T47D (cell line): ENCODE measurements at regions not wholly inside any gene's neighbourhood (a gene's known extent, or its start where the extent isn't known, plus 50 kb on each side); places are given as distances from the start of the nearest gene placed in this dataset.

Experiments used
- DNase-seq, 2 experiments: peaks; one replicate each; pipeline versions ENCODE4 v3.0.0 to v3.0.0-alpha.2; 2011 to 2012; ENCODE audit warnings: low read depth in 1 of 2, low spot score in 1 of 2
- JUND ChIP-seq: IDR thresholded peaks from 2 replicates; pipeline ENCODE4 v1.6.1; 2012; ENCODE audit warnings: low read depth
- in situ Hi-C: cut with HindIII; loops from 2 replicates; pipeline ENCODE4 v1.10.0; 2016; ENCODE audit warnings: low sequenced_read_pairs, low pct_unique_long_range_greater_than_20kb

GRCh38 chr7:109261781-109262180 lies 692.1 kb downstream of the DNAJB9 start:
- no peak for DNase-seq
- TF ChIP-seq JUND: no peak
- in situ Hi-C loops: no loop called here

- in situ Hi-C loops: no loop called here
- TF ChIP-seq JUND: no peak
- DNase-seq: no peak
These were observed 696.9 kb downstream of the DNAJB9 start for GRCh38 chr7:109266610-109267009.

- no peak for DNase-seq
- TF ChIP-seq JUND: no peak
- in situ Hi-C loops: no loop called here
These were observed 706.7 kb downstream of the DNAJB9 start for GRCh38 chr7:109276348-109276747.

GRCh38 chr7:109282726-109283125 lies 713.1 kb downstream of the DNAJB9 start:
- no peak for TF ChIP-seq JUND
- no peak for DNase-seq
- in situ Hi-C loops: no loop called here

GRCh38 chr7:109284943-109285342 lies 715.3 kb downstream of the DNAJB9 start:
- no peak for DNase-seq
- TF ChIP-seq JUND: no peak
- in situ Hi-C loops: no loop called here

GRCh38 chr7:109295158-109295557 lies 725.5 kb downstream of the DNAJB9 start:
- no peak for DNase-seq
- in situ Hi-C loops: no loop called here
- no peak for TF ChIP-seq JUND

- TF ChIP-seq JUND: no peak
- no peak for DNase-seq
- in situ Hi-C loops: no loop called here
These were observed 739.1 kb downstream of the DNAJB9 start for GRCh38 chr7:109308816-109309215.

GRCh38 chr7:109309790-109310189 lies 740.1 kb downstream of the DNAJB9 start:
- TF ChIP-seq JUND: no peak
- in situ Hi-C loops: no loop called here
- no peak for DNase-seq

GRCh38 chr7:109318136-109318535 lies 748.5 kb downstream of the DNAJB9 start:
- in situ Hi-C loops: no loop called here
- no peak for TF ChIP-seq JUND
- no peak for DNase-seq

GRCh38 chr7:109322833-109323232 lies 753.2 kb downstream of the DNAJB9 start:
- in situ Hi-C loops: no loop called here
- no peak for TF ChIP-seq JUND
- DNase-seq: no peak

- no peak for DNase-seq
These were observed 761.7 kb downstream of the DNAJB9 start for GRCh38 chr7:109331423-109331822.

GRCh38 chr7:109335951-109336350 lies 766.3 kb downstream of the DNAJB9 start:
- no peak for TF ChIP-seq JUND
- in situ Hi-C loops: no loop called here
- peak; percentile 2 to 20 for DNase-seq

More at GRCh38 chr7:109331423-109331822, 761.7 kb downstream of the DNAJB9 start:
- TF ChIP-seq JUND: no peak
- in situ Hi-C loops: no loop called here

GRCh38 chr7:109336531-109336930 lies 766.9 kb downstream of the DNAJB9 start:
- in situ Hi-C loops: no loop called here
- DNase-seq: no peak
- TF ChIP-seq JUND: no peak

GRCh38 chr7:109343678-109344077 lies 774.0 kb downstream of the DNAJB9 start:
- no peak for TF ChIP-seq JUND
- DNase-seq: no peak
- in situ Hi-C loops: no loop called here
